Mesendoderm (in vitro differentiated cells): ENCODE measurements at regions not wholly inside any gene's neighbourhood (a gene's known extent, or its start where the extent isn't known, plus 50 kb on each side); places are given as distances from the start of the nearest gene placed in this dataset.
"Not testable (repeated sequence)": the region's sequence is repeated elsewhere in the genome, so short reads cannot be mapped to it uniquely, and the experiment has no call there.

ENCODE experiments used
- DNase-seq: peaks from one replicate; pipeline ENCODE4 v3.0.0; 2013
- H2AK5ac ChIP-seq: 2 replicates; pipeline ENCODE4 v1.6.1; 2013; ENCODE audit warnings: low read length, inconsistent platforms
- H2BK120ac ChIP-seq: 2 replicates; pipeline ENCODE4 v1.6.1; 2013; ENCODE audit warnings: low read depth, mild to moderate bottlenecking, low read length, moderate library complexity, mixed read lengths
- H2BK15ac ChIP-seq: replicated peaks from 2 replicates; pipeline ENCODE4 v1.6.1; 2013; ENCODE audit warnings: low read depth, mild to moderate bottlenecking, moderate library complexity
- H2BK5ac ChIP-seq: 2 replicates; pipeline ENCODE4 v1.6.1; 2013; ENCODE audit warnings: low read length, inconsistent platforms
- H3K18ac ChIP-seq: 2 replicates; pipeline ENCODE4 v1.6.1; 2013; ENCODE audit warnings: mild to moderate bottlenecking, low read length, mixed read lengths
- H3K23ac ChIP-seq: one replicate; pipeline ENCODE4 v1.6.1; 2013; ENCODE audit warnings: low read length
- H3K27ac ChIP-seq: 2 replicates; pipeline ENCODE4 v1.5.1; 2013; ENCODE audit warnings: low read depth, mild to moderate bottlenecking, inconsistent platforms, low read length, moderate library complexity
- H3K27me3 ChIP-seq: 2 replicates; pipeline ENCODE4 v1.6.1; 2013; ENCODE audit warnings: low read length, control low read depth, mild to moderate bottlenecking, inconsistent platforms; ENCODE audit not compliant: insufficient read depth, poor library complexity
- H3K36me3 ChIP-seq: 2 replicates; pipeline ENCODE4 v1.6.1; 2013; ENCODE audit warnings: low read length, inconsistent platforms; ENCODE audit not compliant: control insufficient read depth, insufficient read depth
- H3K4ac ChIP-seq: one replicate; pipeline ENCODE4 v1.6.1; 2013; ENCODE audit warnings: low read depth, mild to moderate bottlenecking, low read length, moderate library complexity
- H3K4me1 ChIP-seq: 2 replicates; pipeline ENCODE4 v1.6.1; 2013; ENCODE audit warnings: low read depth, low read length, inconsistent platforms; ENCODE audit not compliant: control insufficient read depth
- H3K4me2 ChIP-seq: 2 replicates; pipeline ENCODE4 v1.6.1; 2013; ENCODE audit warnings: low read length
- H3K4me3 ChIP-seq: 2 replicates; pipeline ENCODE4 v1.5.1; 2013; ENCODE audit warnings: mild to moderate bottlenecking, low read length
- H3K56ac ChIP-seq: one replicate; pipeline ENCODE4 v1.6.1; 2013; ENCODE audit warnings: low read length
- H3K79me1 ChIP-seq: 2 replicates; pipeline ENCODE4 v1.6.1; 2013; ENCODE audit warnings: low read length, inconsistent platforms
- H3K79me2 ChIP-seq: 2 replicates; pipeline ENCODE4 v1.6.1; 2013; ENCODE audit warnings: mild to moderate bottlenecking, low read length; ENCODE audit not compliant: control insufficient read depth, insufficient read depth
- H3K9ac ChIP-seq: 2 replicates; pipeline ENCODE4 v1.6.1; 2013; ENCODE audit warnings: low read length, inconsistent platforms
- H4K5ac ChIP-seq: one replicate; pipeline ENCODE4 v1.6.1; 2013; ENCODE audit warnings: low read length
- H4K8ac ChIP-seq: one replicate; pipeline ENCODE4 v1.6.1; 2013; ENCODE audit warnings: low read depth, mild to moderate bottlenecking, control low read depth, low read length, moderate library complexity
- WGBS: extraction: QIAGEN DNeasy Blood & Tissue Kit; methylation state at CpG from one replicate; pipeline ENCODE4 v1.1.7; 2013; ENCODE audit warnings: low lambda C conversion rate, missing lambda C conversion rate; ENCODE audit not compliant: insufficient coverage; ENCODE audit errors: extremely low coverage; 5-methylcytosine and 5-hydroxymethylcytosine counted together

DNA sequence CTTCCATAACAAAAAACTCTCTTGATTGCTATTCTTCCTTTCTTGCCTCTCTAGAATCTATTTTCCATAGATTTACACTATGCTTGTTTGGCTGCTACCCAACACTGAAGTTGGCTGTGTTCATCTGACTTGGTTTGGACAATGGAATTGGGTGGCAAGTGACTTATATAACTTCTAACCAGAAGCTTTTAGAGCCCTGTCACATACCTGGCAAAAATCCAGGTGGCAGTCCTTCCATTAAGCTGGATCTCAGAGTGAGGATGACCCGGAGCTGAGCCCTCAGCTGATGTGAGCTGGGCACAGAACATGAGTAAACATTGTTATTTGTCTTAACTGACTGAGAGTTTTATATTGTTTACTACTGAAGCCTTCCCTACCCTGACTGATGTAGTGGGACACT is 225.7 kb downstream of the TLR4 start:
- H3K27me3 ChIP-seq: no peaks in the 10 kb centered on the region
- no peak overlapping the region for H2BK15ac ChIP-seq
- H3K79me2 ChIP-seq: no peaks in the 10 kb centered on the region
- no peak overlapping the region for H3K23ac ChIP-seq
- H2AK5ac ChIP-seq: no peak overlapping the region
- no peaks in the 10 kb centered on the region for H3K79me1 ChIP-seq
- H3K56ac ChIP-seq: no peak overlapping the region
- no peak overlapping the region for H3K4me3 ChIP-seq
- H3K36me3 ChIP-seq: no peaks in the 10 kb centered on the region
- H3K18ac ChIP-seq: no peak overlapping the region
- H4K8ac ChIP-seq: no peak overlapping the region
- no peak for DNase-seq
- no peak overlapping the region for H3K4ac ChIP-seq
- no CpG with 5 or more reads among the region's 1 CpG for WGBS
- H2BK120ac ChIP-seq: no peak overlapping the region
- no peak overlapping the region for H2BK5ac ChIP-seq
- H3K4me2 ChIP-seq: no peak overlapping the region
- H3K4me1 ChIP-seq: no peaks in the 10 kb centered on the region
- H4K5ac ChIP-seq: no peak overlapping the region
- no peak overlapping the region for H3K9ac ChIP-seq
- no peak overlapping the region for H3K27ac ChIP-seq

GRCh38 chr9:117932585-117932984 is 228.4 kb downstream of the TLR4 start:
- Histone ChIP-seq H3K36me3 (no peaks in the 10 kb centered on the region), H3K27ac (no peak overlapping the region), H2BK120ac (no peak overlapping the region), H4K8ac (no peak overlapping the region), H3K4ac (no peak overlapping the region), H3K4me3 (no peak overlapping the region), H2BK15ac (no peak overlapping the region), H3K4me1 (no peaks in the 10 kb centered on the region), H3K56ac (no peak overlapping the region), H3K27me3 (no peaks in the 10 kb centered on the region), H3K9ac (no peak overlapping the region), H3K4me2 (no peak overlapping the region), H3K79me1 (no peaks in the 10 kb centered on the region), H3K79me2 (no peaks in the 10 kb centered on the region), H2BK5ac (no peak overlapping the region), H3K23ac (no peak overlapping the region), H3K18ac (no peak overlapping the region), H2AK5ac (no peak overlapping the region), H4K5ac (no peak overlapping the region)
- WGBS: no CpG with 5 or more reads among the region's 4 CpGs
- DNase-seq: no peak

- Histone ChIP-seq H3K79me2 (no peaks in the 10 kb centered on the region), H3K4me2 (no peak overlapping the region), H3K27me3 (no peaks in the 10 kb centered on the region), H2BK5ac (no peak overlapping the region), H3K27ac (no peak overlapping the region), H4K8ac (no peak overlapping the region), H3K4me1 (peaks cover 2% of the 10 kb centered on the region), H3K9ac (no peak overlapping the region), H2AK5ac (no peak overlapping the region), H3K79me1 (no peaks in the 10 kb centered on the region), H4K5ac (no peak overlapping the region), H3K4me3 (no peak overlapping the region), H3K4ac (no peak overlapping the region), H3K36me3 (no peaks in the 10 kb centered on the region), H3K18ac (no peak overlapping the region), H2BK120ac (no peak overlapping the region), H3K23ac (no peak overlapping the region), H3K56ac (no peak overlapping the region), H2BK15ac (no peak overlapping the region)
- no peak for DNase-seq
- no CpG with 5 or more reads among the region's 5 CpGs for WGBS
Measured at GRCh38 chr9:117936185-117937130, 232.3 kb downstream of the TLR4 start.

- DNase-seq: peak; percentile 64
- no peaks in the 10 kb centered on the region for H3K79me1 ChIP-seq
- no peak overlapping the region for H3K9ac ChIP-seq
- no peak overlapping the region for H3K18ac ChIP-seq
- no peak overlapping the region for H3K27ac ChIP-seq
- H3K36me3 ChIP-seq: no peaks in the 10 kb centered on the region
- no peak overlapping the region for H3K23ac ChIP-seq
- H4K8ac ChIP-seq: no peak overlapping the region
- no peak overlapping the region for H2AK5ac ChIP-seq
- no CpG with 5 or more reads among the region's 2 CpGs for WGBS
- no peak overlapping the region for H3K4me2 ChIP-seq
- no peak overlapping the region for H4K5ac ChIP-seq
- H3K27me3 ChIP-seq: no peaks in the 10 kb centered on the region
- H3K56ac ChIP-seq: no peak overlapping the region
- H2BK120ac ChIP-seq: no peak overlapping the region
- H3K4me1 ChIP-seq: peaks cover 2% of the 10 kb centered on the region
- H3K4me3 ChIP-seq: no peak overlapping the region
- no peaks in the 10 kb centered on the region for H3K79me2 ChIP-seq
- no peak overlapping the region for H3K4ac ChIP-seq
- no peak overlapping the region for H2BK15ac ChIP-seq
- no peak overlapping the region for H2BK5ac ChIP-seq
Measured at GRCh38 chr9:117938086-117938485, 233.9 kb downstream of the TLR4 start.

DNA sequence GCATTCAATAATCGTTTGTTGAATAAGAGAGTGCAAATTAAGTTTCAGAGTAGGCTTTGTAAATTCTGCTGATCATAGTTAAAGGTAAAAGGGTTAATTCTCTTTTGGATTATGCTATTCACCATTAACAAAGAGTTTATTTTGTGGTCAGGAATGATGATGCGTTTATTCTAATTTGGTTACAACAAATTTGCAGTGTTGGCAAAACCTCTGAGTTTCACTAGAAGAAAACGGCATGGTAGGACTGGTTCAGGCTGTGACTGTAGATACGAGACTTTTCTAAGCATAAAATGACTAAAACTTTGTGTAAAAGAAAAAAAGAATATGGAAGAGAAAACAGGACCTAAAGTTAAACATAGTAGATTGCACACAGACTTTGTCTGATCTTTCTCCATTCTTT is 234.7 kb downstream of the TLR4 start:
- Histone ChIP-seq H4K5ac (no peak overlapping the region), H3K9ac (no peak overlapping the region), H3K27me3 (no peaks in the 10 kb centered on the region), H3K4ac (no peak overlapping the region), H4K8ac (no peak overlapping the region), H3K27ac (no peak overlapping the region), H3K56ac (no peak overlapping the region), H3K4me2 (no peak overlapping the region), H3K4me3 (no peak overlapping the region), H3K79me2 (no peaks in the 10 kb centered on the region), H2AK5ac (no peak overlapping the region), H3K23ac (no peak overlapping the region), H2BK5ac (no peak overlapping the region), H3K4me1 (peaks cover 2% of the 10 kb centered on the region), H3K18ac (no peak overlapping the region), H3K79me1 (no peaks in the 10 kb centered on the region), H3K36me3 (no peaks in the 10 kb centered on the region), H2BK120ac (no peak overlapping the region), H2BK15ac (no peak overlapping the region)
- WGBS: no CpG with 5 or more reads among the region's 4 CpGs
- DNase-seq: no peak

- WGBS: no CpG with 5 or more reads among the region's 3 CpGs
- not testable (repeated sequence) for H2BK5ac ChIP-seq, H3K4ac ChIP-seq, H3K4me1 ChIP-seq, H2AK5ac ChIP-seq, H2BK120ac ChIP-seq, H3K9ac ChIP-seq, H3K23ac ChIP-seq, H3K79me2 ChIP-seq, H3K27me3 ChIP-seq, H3K4me2 ChIP-seq, H3K27ac ChIP-seq, H4K5ac ChIP-seq, H4K8ac ChIP-seq, H3K4me3 ChIP-seq, H3K79me1 ChIP-seq, DNase-seq, H3K18ac ChIP-seq, H3K56ac ChIP-seq, H3K36me3 ChIP-seq
- H2BK15ac ChIP-seq: peak overlapping the region; percentile 57
Measured at GRCh38 chr9:117944750-117945149, 240.5 kb downstream of the TLR4 start.
